Ishikawa (cell line): ENCODE measurements at regions not wholly inside any gene's neighbourhood (a gene's known extent, or its start where the extent isn't known, plus 50 kb on each side); places are given as distances from the start of the nearest gene placed in this dataset.

ENCODE experiments used
- CREB1 ChIP-seq: IDR thresholded peaks from 2 replicates; pipeline ENCODE4 v1.6.1; 2012; ENCODE audit warnings: low read depth
- EP300 ChIP-seq: IDR thresholded peaks from 2 replicates; pipeline ENCODE4 v1.6.1; 2012; ENCODE audit warnings: borderline replicate concordance
- MAX ChIP-seq: IDR thresholded peaks from 2 replicates; pipeline ENCODE4 v1.6.1; 2012
- RAD21 ChIP-seq: IDR thresholded peaks from 2 replicates; pipeline ENCODE4 v1.6.1; 2012; ENCODE audit warnings: low read depth
- REST ChIP-seq: IDR thresholded peaks from 2 replicates; pipeline ENCODE4 v1.6.1; 2012; ENCODE audit warnings: low read depth, mild to moderate bottlenecking
- TAF1 ChIP-seq: IDR thresholded peaks from 2 replicates; pipeline ENCODE4 v1.6.1; 2012; ENCODE audit warnings: low read depth, mild to moderate bottlenecking
- TCF12 ChIP-seq: IDR thresholded peaks from 2 replicates; pipeline ENCODE4 v1.6.1; 2012; ENCODE audit warnings: low read depth
- TEAD4 ChIP-seq: IDR thresholded peaks from 2 replicates; pipeline ENCODE4 v1.6.1; 2012
- USF1 ChIP-seq: IDR thresholded peaks from 2 replicates; pipeline ENCODE4 v1.6.1; 2012

- TF ChIP-seq TAF1 (no peak), TCF12 (no peak), MAX (no peak), EP300 (no peak), RAD21 (no peak), TEAD4 (no peak), REST (no peak), CREB1 (no peak), USF1 (no peak)
Measured at GRCh38 chr4:180455226-180455625, 1788.0 kb upstream of the TENM3 start.
